DOHH2 (cell line): ENCODE measurements at regions not wholly inside any gene's neighbourhood (a gene's known extent, or its start where the extent isn't known, plus 50 kb on each side); places are given as distances from the start of the nearest gene placed in this dataset.

ENCODE experiments used
- H3F3A ChIP-seq: fragments of 200-600 bp; sonication (generic), shearing (Covaris generic); 2 replicates; pipeline ENCODE4 v1.6.0; 2016; ENCODE audit warnings: antibody characterized with exemption, mild to moderate bottlenecking; ENCODE audit not compliant: control insufficient read depth, insufficient read depth
- H3K27ac ChIP-seq: fragments of 200-600 bp; sonication (generic); 2 replicates; pipeline ENCODE4 v1.5.1; 2014; ENCODE audit warnings: low read depth, mild to moderate bottlenecking, low read length, moderate library complexity
- H3K27me3 ChIP-seq: fragments of 200-600 bp; sonication (generic); 2 replicates; pipeline ENCODE4 v1.6.1; 2014; ENCODE audit warnings: mild to moderate bottlenecking, low read length, mixed read lengths; ENCODE audit not compliant: control insufficient read depth
- H3K36me3 ChIP-seq: fragments of 200-600 bp; sonication (generic); 2 replicates; pipeline ENCODE4 v1.6.1; 2014; ENCODE audit warnings: mild to moderate bottlenecking, low read length, moderate library complexity, mixed read lengths; ENCODE audit not compliant: control insufficient read depth
- H3K4me1 ChIP-seq: fragments of 200-600 bp; sonication (generic); 2 replicates; pipeline ENCODE4 v1.6.1; 2014; ENCODE audit warnings: mild to moderate bottlenecking, low read length, mixed read lengths; ENCODE audit not compliant: control insufficient read depth
- H3K4me2 ChIP-seq: fragments of 200-600 bp; sonication (generic); 2 replicates; pipeline ENCODE4 v1.6.0; 2014; ENCODE audit warnings: mild to moderate bottlenecking, low read length, moderate library complexity
- H3K4me3 ChIP-seq: fragments of 200-600 bp; sonication (generic); 2 replicates; pipeline ENCODE4 v1.5.1; 2014; ENCODE audit warnings: mild to moderate bottlenecking, low read length, mixed read lengths
- H3K79me2 ChIP-seq: fragments of 200-600 bp; sonication (generic); 2 replicates; pipeline ENCODE4 v1.6.1; 2014; ENCODE audit warnings: mild to moderate bottlenecking, low read length, mixed read lengths; ENCODE audit not compliant: control insufficient read depth
- H3K9me2 ChIP-seq: fragments of 200-600 bp; sonication (generic); replicated peaks from 2 replicates; pipeline ENCODE4 v1.6.1; 2014; ENCODE audit warnings: mild to moderate bottlenecking, low read length, mixed read lengths; ENCODE audit not compliant: control insufficient read depth
- H3K9me3 ChIP-seq: fragments of 200-600 bp; sonication (generic); 2 replicates; pipeline ENCODE4 v1.6.1; 2014; ENCODE audit warnings: antibody characterized with exemption, low read length, mixed read lengths; ENCODE audit not compliant: control insufficient read depth, insufficient read depth
- H4K20me1 ChIP-seq: fragments of 200-600 bp; sonication (generic); 2 replicates; pipeline ENCODE4 v1.6.0; 2014; ENCODE audit warnings: low read depth, mild to moderate bottlenecking, antibody characterized with exemption, low read length, moderate library complexity; ENCODE audit not compliant: control insufficient read depth, insufficient read depth
- CTCF ChIP-seq: fragments of 200-600 bp; sonication (generic); IDR thresholded peaks from one replicate; pipeline ENCODE4 v1.5.1; 2014; ENCODE audit warnings: antibody characterized with exemption, mild to moderate bottlenecking, low read depth, low read length; ENCODE audit not compliant: poor library complexity, severe bottlenecking
- EZH2phosphoT487 ChIP-seq: fragments of 200-600 bp; sonication (generic); IDR thresholded peaks from 2 replicates; pipeline ENCODE4 v1.6.1; 2017; ENCODE audit warnings: borderline replicate concordance, mild to moderate bottlenecking, antibody characterized with exemption, low read length, moderate library complexity, mixed read lengths

GRCh38 chr4:186953599-186954260 lies 230.1 kb upstream of the FAT1 start:
- H3K9me2 ChIP-seq, result no peaks in the 10 kb centered on the region
- H3K27me3 ChIP-seq, result no peaks in the 10 kb centered on the region
- no peak overlapping the region for H3K4me2 ChIP-seq
- H3K4me1 ChIP-seq, result no peaks in the 10 kb centered on the region
- H3K79me2 ChIP-seq, result no peaks in the 10 kb centered on the region
- no peaks in the 10 kb centered on the region for H3K36me3 ChIP-seq
- H3F3A ChIP-seq, result no peaks in the 10 kb centered on the region
- no peak overlapping the region for H3K27ac ChIP-seq
- H3K4me3 ChIP-seq, result no peak overlapping the region
- H4K20me1 ChIP-seq, result no peaks in the 10 kb centered on the region
- no peaks in the 10 kb centered on the region for H3K9me3 ChIP-seq
- TF ChIP-seq CTCF, result no peak
- no peak for TF ChIP-seq EZH2phosphoT487

- Histone ChIP-seq H4K20me1 (no peaks in the 10 kb centered on the region), H3K4me2 (no peak overlapping the region), H3F3A (no peaks in the 10 kb centered on the region), H3K9me3 (no peaks in the 10 kb centered on the region), H3K27ac (no peak overlapping the region), H3K36me3 (no peaks in the 10 kb centered on the region), H3K79me2 (no peaks in the 10 kb centered on the region), H3K4me1 (no peaks in the 10 kb centered on the region), H3K9me2 (no peaks in the 10 kb centered on the region), H3K27me3 (no peaks in the 10 kb centered on the region), H3K4me3 (no peak overlapping the region)
- no peak for TF ChIP-seq CTCF
- no peak for TF ChIP-seq EZH2phosphoT487
Observed at GRCh38 chr4:186954509-186954908, 230.9 kb upstream of the FAT1 start.

- no peak overlapping the region for H3K4me2 ChIP-seq
- H3K9me2 ChIP-seq, result no peaks in the 10 kb centered on the region
- no peaks in the 10 kb centered on the region for H3K36me3 ChIP-seq
- no peaks in the 10 kb centered on the region for H3K9me3 ChIP-seq
- H3K27ac ChIP-seq, result no peak overlapping the region
- no peaks in the 10 kb centered on the region for H3K79me2 ChIP-seq
- H3K27me3 ChIP-seq, result no peaks in the 10 kb centered on the region
- no peaks in the 10 kb centered on the region for H4K20me1 ChIP-seq
- no peaks in the 10 kb centered on the region for H3F3A ChIP-seq
- H3K4me3 ChIP-seq, result no peak overlapping the region
- TF ChIP-seq EZH2phosphoT487 (no peak), CTCF (no peak)
- no peaks in the 10 kb centered on the region for H3K4me1 ChIP-seq
Observed at GRCh38 chr4:186954956-186955355, 231.3 kb upstream of the FAT1 start.
